SJCRH30 (cell line): ENCODE measurements at regions not wholly inside any gene's neighbourhood (a gene's known extent, or its start where the extent isn't known, plus 50 kb on each side); places are given as distances from the start of the nearest gene placed in this dataset.

ENCODE experiments used
- DNase-seq, 2 experiments: peaks; one replicate each; pipeline ENCODE4 v3.0.0-alpha.2; 2015 to 2020
- H3K27ac ChIP-seq: fragments of 250-450 bp; sonication (Bioruptor Pico); 2 replicates; pipeline ENCODE4 v1.5.1; 2020; ENCODE audit warnings: mild to moderate bottlenecking, moderate library complexity
- H3K27me3 ChIP-seq: fragments of 250-450 bp; sonication (Bioruptor Pico); 2 replicates; pipeline ENCODE4 v1.5.1; 2020; ENCODE audit warnings: mild to moderate bottlenecking, moderate library complexity
- H3K36me3 ChIP-seq: fragments of 250-450 bp; sonication (Bioruptor Pico); 2 replicates; pipeline ENCODE4 v1.5.1; 2020; ENCODE audit warnings: mild to moderate bottlenecking, moderate library complexity
- H3K4me1 ChIP-seq: fragments of 250-450 bp; sonication (Bioruptor Pico); 2 replicates; pipeline ENCODE4 v1.5.1; 2020; ENCODE audit warnings: mild to moderate bottlenecking, moderate library complexity
- H3K4me3 ChIP-seq: fragments of 250-450 bp; sonication (Bioruptor Pico); 2 replicates; pipeline ENCODE4 v1.5.1; 2020; ENCODE audit warnings: mild to moderate bottlenecking, moderate library complexity
- H3K9me3 ChIP-seq: fragments of 250-450 bp; sonication (Bioruptor Pico); replicated peaks from 2 replicates; pipeline ENCODE4 v1.5.1; 2020; ENCODE audit warnings: mild to moderate bottlenecking, moderate library complexity

DNA sequence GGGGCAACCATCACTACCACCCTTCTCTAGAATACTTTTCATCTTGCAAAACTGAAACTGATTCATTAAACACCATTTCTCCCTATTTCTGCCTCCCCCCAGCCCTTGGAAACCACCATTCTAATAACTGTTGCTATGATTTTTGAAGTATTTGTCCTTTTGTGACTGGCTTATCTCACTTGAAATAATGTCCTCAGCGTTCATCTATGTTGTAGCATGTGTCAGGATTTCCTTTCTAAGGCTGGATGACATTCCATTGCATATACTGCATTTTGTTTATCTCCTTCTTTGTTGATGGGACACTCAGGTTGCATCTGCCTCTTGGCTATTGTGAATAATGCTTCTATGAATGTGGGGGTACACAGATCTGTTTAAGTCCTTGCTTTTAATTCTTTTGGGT, 327.6 kb upstream of the ZNF32 start:
- H3K27me3 ChIP-seq = no peaks in the 10 kb centered on the region
- H3K27ac ChIP-seq = no peak overlapping the region
- no peaks in the 10 kb centered on the region for H3K4me1 ChIP-seq
- no peak overlapping the region for H3K4me3 ChIP-seq
- DNase-seq = no peak
- H3K9me3 ChIP-seq = no peaks in the 10 kb centered on the region
- H3K36me3 ChIP-seq = no peaks in the 10 kb centered on the region

DNA sequence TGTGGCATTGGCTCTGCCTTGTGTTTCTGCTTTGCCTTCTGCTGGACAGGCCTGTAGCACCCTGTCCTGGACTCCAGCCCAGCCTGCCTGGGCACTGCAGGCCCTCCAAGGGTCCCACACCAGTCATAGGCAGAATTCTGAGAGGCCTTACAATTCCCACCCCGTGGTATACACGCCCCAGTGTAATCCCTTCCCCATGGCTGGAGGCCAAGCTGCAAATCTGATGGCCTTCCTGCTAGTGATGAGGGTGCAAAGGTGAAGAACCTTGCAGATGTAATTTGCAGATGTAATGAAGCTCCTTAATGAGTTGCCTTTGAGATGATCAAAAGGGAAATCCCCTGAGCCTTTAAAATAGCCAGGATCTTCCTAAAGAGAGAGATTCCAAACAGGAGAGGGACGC, 325.1 kb upstream of the ZNF32 start:
- no peaks in the 10 kb centered on the region for H3K36me3 ChIP-seq
- no peaks in the 10 kb centered on the region for H3K4me1 ChIP-seq
- H3K27ac ChIP-seq = no peak overlapping the region
- no peaks in the 10 kb centered on the region for H3K9me3 ChIP-seq
- H3K4me3 ChIP-seq = no peak overlapping the region
- H3K27me3 ChIP-seq = no peaks in the 10 kb centered on the region
- no peak for DNase-seq

DNA sequence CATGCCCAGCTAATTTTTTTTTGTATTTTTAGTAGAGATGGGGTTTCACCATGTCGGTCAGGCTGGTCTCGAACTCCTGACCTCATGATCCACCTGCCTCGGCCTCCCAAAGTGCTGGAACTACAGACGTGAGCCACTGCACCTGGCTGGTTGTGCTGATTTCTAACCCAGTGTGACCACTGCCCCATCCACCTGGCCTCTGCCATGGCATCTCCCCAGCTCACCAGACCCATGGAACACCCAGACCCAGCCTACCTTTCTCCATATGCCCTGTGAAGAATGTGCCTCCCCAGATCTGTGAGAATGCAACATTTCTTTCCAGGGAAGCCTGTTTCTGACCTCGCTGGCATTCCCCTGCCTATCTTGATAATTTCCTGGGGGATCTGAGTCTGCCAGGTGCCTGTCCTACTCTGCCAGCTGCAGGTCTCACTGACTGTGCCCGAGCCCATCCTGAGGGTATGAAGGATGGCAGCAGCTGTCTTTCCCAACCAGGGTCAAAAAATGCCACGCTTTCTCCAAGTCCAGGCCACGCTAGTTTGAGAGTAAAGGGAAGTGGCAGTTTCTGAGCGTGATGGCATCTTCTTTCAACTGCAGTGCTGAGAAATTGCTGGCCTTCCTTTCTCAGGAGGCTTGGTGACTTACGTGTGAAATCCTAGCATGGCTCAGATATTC, 324.4 kb upstream of the ZNF32 start:
- no peak for DNase-seq
- Histone ChIP-seq H3K4me1 (no peaks in the 10 kb centered on the region), H3K36me3 (no peaks in the 10 kb centered on the region), H3K4me3 (no peak overlapping the region), H3K27me3 (no peaks in the 10 kb centered on the region), H3K27ac (no peak overlapping the region), H3K9me3 (no peaks in the 10 kb centered on the region)

DNA sequence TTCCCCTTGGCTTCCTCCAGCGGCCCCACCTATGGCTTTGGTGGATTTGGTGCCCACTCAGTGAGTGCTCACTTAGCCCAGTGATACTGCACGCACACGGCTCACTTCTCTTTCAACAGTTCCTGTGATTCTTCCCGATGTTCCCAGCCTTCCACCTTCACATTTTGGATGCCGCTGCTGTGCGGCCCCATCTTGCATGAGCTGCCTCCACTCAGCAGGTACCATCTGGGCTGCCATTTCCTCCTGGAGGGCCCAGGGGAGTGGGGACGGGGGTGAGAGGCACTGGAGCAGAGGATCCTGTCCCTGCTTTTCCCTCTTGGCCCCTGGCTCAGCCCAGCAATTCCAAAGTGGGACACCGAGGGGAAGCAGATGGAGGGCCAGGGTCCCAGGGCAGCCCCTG, 323.3 kb upstream of the ZNF32 start:
- H3K27ac ChIP-seq = no peak overlapping the region
- H3K4me1 ChIP-seq = no peaks in the 10 kb centered on the region
- H3K27me3 ChIP-seq = no peaks in the 10 kb centered on the region
- no peaks in the 10 kb centered on the region for H3K9me3 ChIP-seq
- H3K4me3 ChIP-seq = no peak overlapping the region
- H3K36me3 ChIP-seq = no peaks in the 10 kb centered on the region
- no peak for DNase-seq

DNA sequence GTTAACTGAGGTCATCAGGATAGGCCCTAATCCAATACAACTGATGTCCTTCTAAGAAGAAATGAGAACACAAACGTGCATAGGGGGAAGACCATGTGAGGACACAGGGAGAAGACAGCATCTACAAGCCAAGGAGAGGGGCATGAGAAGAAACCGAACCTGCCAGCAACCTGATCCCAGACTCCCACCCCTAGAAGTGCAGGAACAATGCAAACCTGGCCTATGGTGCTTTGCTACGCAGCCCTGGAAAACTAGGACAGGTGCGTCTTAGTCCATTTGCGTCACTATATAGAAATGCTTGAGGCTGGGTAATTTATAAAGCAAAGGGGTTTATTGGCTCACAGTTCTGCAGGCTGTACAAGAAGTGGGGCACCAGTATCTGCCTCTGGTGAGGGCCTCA, 322.6 kb upstream of the ZNF32 start:
- no peak overlapping the region for H3K4me3 ChIP-seq
- no peaks in the 10 kb centered on the region for H3K27me3 ChIP-seq
- no peak overlapping the region for H3K27ac ChIP-seq
- no peaks in the 10 kb centered on the region for H3K4me1 ChIP-seq
- no peaks in the 10 kb centered on the region for H3K9me3 ChIP-seq
- no peak for DNase-seq
- H3K36me3 ChIP-seq = no peaks in the 10 kb centered on the region

DNA sequence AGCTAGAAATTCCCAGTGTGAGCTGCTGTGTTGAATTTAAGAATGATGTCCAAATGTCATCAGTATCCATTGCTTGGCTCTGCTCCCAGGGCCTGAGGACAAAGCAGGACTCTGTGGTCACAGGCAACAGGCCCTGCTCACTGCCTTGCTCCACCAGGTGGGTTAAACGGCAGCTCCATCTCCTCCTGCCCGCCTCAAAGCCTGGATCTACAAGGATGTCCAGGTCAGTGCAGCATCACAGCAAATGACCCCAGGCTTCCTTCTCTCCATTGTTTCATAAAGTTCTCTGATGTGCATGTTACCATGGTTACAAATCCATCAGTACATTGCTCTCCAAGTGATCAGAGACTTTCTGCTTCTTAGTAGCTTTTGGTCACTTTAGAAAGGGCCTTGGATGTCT, 322.0 kb upstream of the ZNF32 start:
- no peak for DNase-seq
- no peak overlapping the region for H3K27ac ChIP-seq
- no peaks in the 10 kb centered on the region for H3K9me3 ChIP-seq
- no peaks in the 10 kb centered on the region for H3K36me3 ChIP-seq
- H3K4me3 ChIP-seq = no peak overlapping the region
- H3K4me1 ChIP-seq = no peaks in the 10 kb centered on the region
- no peaks in the 10 kb centered on the region for H3K27me3 ChIP-seq

DNA sequence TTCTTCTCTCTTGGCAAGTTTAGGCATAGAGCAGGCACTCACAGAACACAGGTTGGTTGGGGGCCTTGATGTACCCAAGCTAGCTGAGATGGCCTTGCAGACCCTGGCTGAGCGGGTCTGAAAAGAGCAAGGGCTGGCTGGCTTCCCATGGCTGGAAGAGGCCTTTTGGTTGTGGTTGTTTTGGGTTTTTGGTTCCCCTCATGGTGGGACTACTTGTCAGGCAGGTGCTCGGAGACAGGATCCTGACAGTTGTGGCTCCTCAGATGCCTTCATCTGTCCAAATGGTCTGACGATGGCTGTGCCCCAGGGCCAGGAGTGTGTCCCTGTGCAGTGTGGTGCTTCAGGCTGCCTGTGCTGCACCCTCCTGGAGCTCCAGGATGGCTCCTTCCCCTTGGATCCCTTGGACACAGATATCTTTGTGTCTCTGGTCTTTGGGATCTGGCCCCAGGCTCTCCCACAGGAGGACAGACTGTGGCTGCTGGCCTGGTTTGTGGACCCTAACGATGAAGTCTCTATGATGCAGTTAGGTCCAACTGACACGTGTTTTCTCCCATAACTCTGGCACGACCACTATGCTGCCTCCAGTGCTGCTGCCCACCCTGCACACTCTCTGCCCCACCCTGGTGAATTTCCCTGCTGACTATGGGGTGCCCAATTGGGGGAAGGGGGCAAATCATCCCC, 321.5 kb upstream of the ZNF32 start:
- Histone ChIP-seq H3K36me3 (no peaks in the 10 kb centered on the region), H3K9me3 (no peaks in the 10 kb centered on the region), H3K27me3 (no peaks in the 10 kb centered on the region), H3K27ac (no peak overlapping the region), H3K4me3 (no peak overlapping the region), H3K4me1 (no peaks in the 10 kb centered on the region)
- DNase-seq = no peak

DNA sequence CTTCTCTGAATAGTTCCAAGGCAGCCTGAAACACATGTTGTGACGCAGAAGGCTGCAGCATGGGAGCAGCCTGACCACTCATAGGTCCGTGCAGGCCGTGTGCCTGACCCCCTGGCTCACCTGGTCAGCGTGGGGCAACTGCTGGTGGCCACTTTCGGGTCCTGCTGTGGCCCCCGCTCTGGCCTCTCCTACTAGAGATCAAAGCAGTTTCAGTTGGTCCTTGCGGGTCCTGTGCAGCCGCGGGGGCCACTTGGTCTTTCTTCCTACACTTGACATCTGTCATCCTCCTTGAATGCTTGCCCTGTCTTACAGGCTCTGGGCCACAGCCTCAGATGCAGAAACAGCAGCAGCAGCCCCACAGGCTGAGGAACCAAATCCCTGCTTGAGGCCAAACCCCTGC, 320.8 kb upstream of the ZNF32 start:
- Histone ChIP-seq H3K9me3 (no peaks in the 10 kb centered on the region), H3K4me1 (no peaks in the 10 kb centered on the region), H3K36me3 (no peaks in the 10 kb centered on the region), H3K27ac (no peak overlapping the region), H3K4me3 (no peak overlapping the region), H3K27me3 (no peaks in the 10 kb centered on the region)
- DNase-seq = no peak

DNA sequence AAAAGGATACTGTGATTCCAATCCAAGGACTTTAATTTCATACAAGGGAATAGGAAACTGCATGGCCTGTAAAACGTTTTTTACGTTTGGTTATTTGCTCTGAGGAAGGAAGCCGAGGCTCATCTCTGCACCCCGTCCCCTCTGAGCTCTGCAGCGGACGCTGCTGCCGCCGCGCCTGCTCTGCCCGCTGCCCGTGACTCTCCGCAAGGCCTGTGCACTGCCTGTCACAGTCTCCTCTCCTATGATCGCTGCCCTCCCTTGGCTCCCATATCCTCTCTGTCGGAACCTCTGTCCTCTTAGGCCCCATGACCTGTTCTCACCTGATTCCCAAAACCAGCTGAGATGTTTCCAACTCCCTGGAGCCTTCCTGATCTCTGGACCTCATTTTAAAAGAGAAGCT, 320.3 kb upstream of the ZNF32 start:
- Histone ChIP-seq H3K4me1 (no peaks in the 10 kb centered on the region), H3K27me3 (no peaks in the 10 kb centered on the region), H3K36me3 (no peaks in the 10 kb centered on the region), H3K4me3 (no peak overlapping the region), H3K9me3 (no peaks in the 10 kb centered on the region), H3K27ac (no peak overlapping the region)
- no peak for DNase-seq

DNA sequence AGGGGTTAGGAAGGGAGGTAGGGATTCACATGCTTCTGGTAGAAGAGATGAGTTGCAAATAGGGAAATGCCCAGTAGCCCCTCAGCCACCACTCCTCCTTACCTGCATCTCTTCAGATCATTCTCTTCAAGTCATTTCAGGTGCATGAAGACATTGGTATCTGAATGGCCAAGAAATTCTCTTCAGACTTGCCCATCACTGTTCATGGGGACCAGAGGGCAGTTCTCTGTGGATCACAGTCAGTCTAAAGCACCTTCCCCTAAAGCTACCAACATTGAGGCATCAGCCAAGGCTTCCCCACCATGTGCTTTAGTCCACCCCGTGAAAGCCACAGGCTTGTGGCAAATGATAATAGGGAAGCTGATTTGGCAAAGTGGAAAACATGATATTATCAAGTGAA, 319.4 kb upstream of the ZNF32 start:
- H3K4me1 ChIP-seq = no peaks in the 10 kb centered on the region
- H3K27me3 ChIP-seq = no peaks in the 10 kb centered on the region
- H3K27ac ChIP-seq = no peak overlapping the region
- no peaks in the 10 kb centered on the region for H3K36me3 ChIP-seq
- no peak overlapping the region for H3K4me3 ChIP-seq
- no peaks in the 10 kb centered on the region for H3K9me3 ChIP-seq
- no peak for DNase-seq

DNA sequence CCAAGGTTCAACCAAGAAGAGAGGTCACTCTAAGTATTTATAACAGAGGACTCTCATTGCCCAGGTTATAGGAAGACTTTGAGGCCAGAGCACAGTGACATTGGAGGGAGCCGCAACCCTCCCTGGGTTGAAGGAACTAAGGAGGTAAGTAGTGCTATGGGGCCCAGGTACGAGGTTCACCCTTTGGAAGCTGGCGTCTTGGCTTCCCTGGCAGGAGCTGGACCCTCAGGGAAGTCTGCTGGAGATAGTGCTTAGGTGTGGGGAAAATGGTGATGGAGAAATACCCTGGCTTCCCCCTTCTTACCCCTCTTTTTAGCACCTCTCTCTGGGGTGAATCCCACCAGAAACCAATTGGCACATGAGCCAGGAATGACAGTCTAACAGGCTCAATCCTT, 317.9 kb upstream of the ZNF32 start:
- Histone ChIP-seq H3K27ac (no peak overlapping the region), H3K4me1 (no peaks in the 10 kb centered on the region), H3K27me3 (no peaks in the 10 kb centered on the region), H3K9me3 (no peaks in the 10 kb centered on the region), H3K4me3 (no peak overlapping the region), H3K36me3 (no peaks in the 10 kb centered on the region)
- no peak for DNase-seq

DNA sequence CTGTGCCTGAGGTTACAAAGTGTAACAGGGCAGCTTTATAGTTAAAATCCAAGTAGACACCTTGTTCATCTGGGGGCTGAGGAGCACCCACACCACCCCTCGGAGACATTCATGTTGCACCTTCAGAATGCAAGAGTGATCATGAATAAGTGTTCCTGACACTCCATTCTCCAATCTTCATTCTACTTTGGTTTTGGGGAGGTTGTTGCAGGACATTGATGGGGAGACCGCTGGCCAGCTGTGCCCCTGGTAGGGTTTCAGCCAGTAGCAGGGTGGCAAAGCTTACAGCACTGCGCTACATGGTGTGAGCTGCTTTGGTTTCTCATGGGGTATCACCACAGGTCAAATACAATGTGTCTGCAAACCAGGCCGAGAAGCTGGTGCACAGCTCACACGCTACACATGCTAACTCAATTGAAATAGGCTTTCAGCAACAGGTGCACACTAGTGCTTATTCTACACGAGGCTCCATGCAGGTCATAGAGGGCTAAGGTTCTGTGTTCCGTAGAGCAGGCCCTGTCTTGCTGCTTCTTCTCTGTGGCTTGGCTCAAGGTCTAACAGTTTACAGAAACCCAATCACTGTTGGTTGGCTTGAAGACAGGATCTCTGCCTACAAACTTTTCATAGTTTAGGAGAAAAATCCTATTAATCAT, 317.4 kb upstream of the ZNF32 start:
- Histone ChIP-seq H3K36me3 (no peaks in the 10 kb centered on the region), H3K27me3 (no peaks in the 10 kb centered on the region), H3K9me3 (no peaks in the 10 kb centered on the region), H3K4me3 (no peak overlapping the region), H3K27ac (no peak overlapping the region), H3K4me1 (no peaks in the 10 kb centered on the region)
- DNase-seq = no peak

DNA sequence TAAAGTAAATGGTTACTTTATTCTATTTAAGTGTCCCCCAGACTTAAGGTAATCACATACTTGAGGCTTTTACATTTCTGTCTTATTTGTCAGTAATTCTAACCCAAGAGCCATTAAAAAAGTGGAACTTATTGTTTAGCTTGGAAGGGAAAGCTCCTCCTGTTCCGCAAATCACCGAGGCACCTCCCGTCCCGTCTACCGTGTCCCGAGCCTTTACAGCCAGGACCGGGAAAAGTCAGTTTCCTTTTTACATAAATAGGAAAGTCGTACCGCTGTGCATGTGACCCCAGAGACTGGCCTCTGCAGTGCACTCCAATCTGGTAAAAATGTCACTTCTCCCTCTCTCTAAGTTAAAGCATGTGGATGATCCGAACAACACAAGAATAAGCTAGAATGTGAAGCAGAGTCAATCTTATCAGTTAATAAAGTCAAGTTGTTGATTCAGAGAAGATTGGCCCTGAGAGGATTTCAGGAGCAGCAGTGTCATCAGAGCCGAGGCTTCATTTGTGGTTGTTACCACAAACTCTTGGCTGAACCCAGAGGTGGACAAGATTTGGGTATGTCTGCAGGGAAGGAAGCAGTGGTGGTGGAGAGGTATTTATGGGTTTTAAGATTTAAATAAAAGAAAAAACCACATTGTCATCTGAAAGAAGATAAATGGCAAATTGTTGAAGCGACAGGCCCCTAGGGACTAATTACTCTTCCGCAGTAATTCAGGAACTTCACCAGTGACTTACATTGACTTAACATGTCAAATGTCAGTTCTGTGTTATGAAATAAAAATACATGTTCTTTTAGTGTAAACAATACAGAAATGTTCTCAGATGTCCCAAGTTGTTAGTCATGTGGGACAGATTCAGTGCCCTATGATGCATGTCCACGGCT, 316.6 kb upstream of the ZNF32 start:
- H3K27me3 ChIP-seq = no peaks in the 10 kb centered on the region
- DNase-seq = no peak
- H3K36me3 ChIP-seq = no peaks in the 10 kb centered on the region
- no peak overlapping the region for H3K27ac ChIP-seq
- H3K4me3 ChIP-seq = no peak overlapping the region
- no peaks in the 10 kb centered on the region for H3K9me3 ChIP-seq
- no peaks in the 10 kb centered on the region for H3K4me1 ChIP-seq

DNA sequence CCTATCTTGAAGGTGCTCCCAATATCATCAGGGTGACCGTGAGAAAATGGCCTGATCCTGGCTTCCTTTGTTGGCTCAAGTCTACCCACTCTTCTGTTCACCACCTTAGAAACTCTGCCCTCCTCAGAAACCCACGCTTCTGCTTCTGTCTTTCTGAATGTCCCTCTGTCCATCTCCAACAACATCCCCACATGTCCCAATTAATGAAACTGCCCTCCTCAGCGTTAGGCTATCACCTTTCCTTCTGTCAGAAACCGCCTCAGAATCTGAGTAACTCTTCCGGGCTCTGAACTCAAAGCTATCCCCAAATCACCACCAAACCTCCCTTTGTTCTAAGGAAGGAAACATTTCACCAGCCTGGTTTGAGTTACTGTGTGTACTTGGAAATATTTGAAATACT, 315.8 kb upstream of the ZNF32 start:
- no peaks in the 10 kb centered on the region for H3K27me3 ChIP-seq
- H3K9me3 ChIP-seq = no peaks in the 10 kb centered on the region
- H3K4me3 ChIP-seq = no peak overlapping the region
- H3K27ac ChIP-seq = no peak overlapping the region
- DNase-seq = no peak
- H3K4me1 ChIP-seq = no peaks in the 10 kb centered on the region
- no peaks in the 10 kb centered on the region for H3K36me3 ChIP-seq

DNA sequence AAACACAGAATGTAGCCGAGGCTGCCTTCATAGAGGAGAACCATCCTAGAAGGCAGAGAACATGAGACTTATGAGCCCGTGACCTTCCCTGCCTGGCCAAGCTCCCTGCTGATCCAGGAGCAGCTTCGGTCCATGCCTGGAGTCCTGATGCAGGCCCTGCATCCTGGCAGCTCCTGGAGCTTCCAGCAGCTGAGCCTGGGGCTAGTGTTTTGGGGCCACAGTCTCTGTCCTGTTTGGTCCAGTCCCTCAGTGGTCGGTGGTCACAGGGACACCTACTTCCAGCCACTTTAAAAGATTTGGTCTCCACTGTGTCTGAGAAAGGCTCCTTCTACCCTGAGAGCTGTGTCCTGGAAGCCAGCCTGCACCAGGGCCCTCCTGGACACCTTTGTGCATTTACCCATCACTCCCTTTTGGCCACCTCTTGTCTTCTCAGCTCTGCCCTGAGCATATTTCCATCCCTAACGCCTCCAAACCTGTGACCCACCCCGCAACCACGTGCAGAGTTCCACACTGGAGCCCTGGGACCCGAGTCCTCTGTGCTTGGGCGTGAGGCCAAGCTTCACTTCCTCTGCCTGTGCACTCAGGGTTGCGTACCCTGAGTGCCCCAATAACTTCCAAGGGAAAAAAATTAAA, 315.2 kb upstream of the ZNF32 start:
- no peak for DNase-seq
- no peak overlapping the region for H3K27ac ChIP-seq

More for the DNA sequence above, 315.2 kb upstream of the ZNF32 start:
- no peak overlapping the region for H3K4me3 ChIP-seq
- H3K36me3 ChIP-seq = no peaks in the 10 kb centered on the region
- no peaks in the 10 kb centered on the region for H3K4me1 ChIP-seq
- H3K9me3 ChIP-seq = no peaks in the 10 kb centered on the region
- no peaks in the 10 kb centered on the region for H3K27me3 ChIP-seq
